Upper lobe of left lung (tissue), 6 donors: ENCODE measurements at regions not wholly inside any gene's neighbourhood (a gene's known extent, or its start where the extent isn't known, plus 50 kb on each side); places are given as distances from the start of the nearest gene placed in this dataset.

Experiments
- ATAC-seq, 2 donors: fragments of 200-7000 bp; cut with Tn5 transposase; one replicate each; pipeline ENCODE4 v1.9.1; 2022; ENCODE audit warnings: mild to moderate bottlenecking in 2 of 2, moderate library complexity in 2 of 2; ENCODE audit not compliant: low FRiP score in 2 of 2
- DNase-seq, 2 donors: peaks; one replicate each; pipeline ENCODE4 v3.0.0-alpha.2; 2019 to 2020
- H3K27ac ChIP-seq, 4 donors: fragments of 200-600 bp; sonication (generic); one replicate each; pipeline ENCODE4 v1.5.1; 2016 to 2019
- H3K27me3 ChIP-seq, 4 donors: fragments of 200-600 bp; sonication (generic); one replicate each; pipeline ENCODE4 v1.5.1; 2017 to 2019
- H3K36me3 ChIP-seq, 4 donors: fragments of 200-600 bp; sonication (generic); one replicate each; pipeline ENCODE4 v1.5.1; 2016 to 2019
- H3K4me1 ChIP-seq, 4 donors: fragments of 200-600 bp; sonication (generic); one replicate each; pipeline ENCODE4 v1.5.1; 2018 to 2019
- H3K4me3 ChIP-seq, 4 donors: fragments of 200-600 bp; sonication (generic); one replicate each; pipeline ENCODE4 v1.5.1; 2017 to 2019; ENCODE audit warnings: mild to moderate bottlenecking in 2 of 4, moderate library complexity in 1 of 4
- H3K9me3 ChIP-seq, 4 donors: fragments of 200-600 bp; sonication (generic); one replicate each; pipeline ENCODE4 v1.5.1; 2018 to 2019
- CTCF ChIP-seq, 6 experiments: fragments of 450-650 bp in 4 of 6; fragments of 200-600 bp in 2 of 6; sonication (generic) in 2 of 6; IDR thresholded peaks; one replicate each; pipeline ENCODE4 v1.5.1; 2016 to 2019; ENCODE audit warnings: antibody characterized with exemption in 6 of 6
- EP300 ChIP-seq, 4 donors: sonication (generic); formaldehyde crosslinking; IDR thresholded peaks; one replicate each; pipeline ENCODE4 v1.5.1; 2017; ENCODE audit warnings: antibody characterized with exemption in 4 of 4, control low read depth in 2 of 4
- POLR2A ChIP-seq, 4 donors: fragments of 450-650 bp; IDR thresholded peaks; one replicate each; pipeline ENCODE4 v1.5.1; 2016 to 2017; ENCODE audit warnings: antibody characterized with exemption in 4 of 4, mild to moderate bottlenecking in 2 of 4
- POLR2AphosphoS5 ChIP-seq, 2 donors: sonication (generic); formaldehyde crosslinking; IDR thresholded peaks; one replicate each; pipeline ENCODE4 v1.5.1; 2017; ENCODE audit warnings: antibody characterized with exemption in 2 of 2
- WGBS, 2 donors: methylation state at CpG; one replicate each; pipeline ENCODE4 v1.1.5; 2017 to 2018; 5-methylcytosine and 5-hydroxymethylcytosine counted together
- donor health status: DM: no; HTN: no; CAD: no; lungs with moderate emphysema.
- donor health status: DM: no; HTN: yes; CAD: no; lungs with severe emphysema.

GRCh38 chr2:208645226-208645625 lies 238.6 kb downstream of the PTH2R start:
- no peaks in the 10 kb centered on the region for H3K36me3 ChIP-seq
- ATAC-seq (no peak), DNase-seq (no peak)
- no peaks in the 10 kb centered on the region for H3K27me3 ChIP-seq
- WGBS, 2 donors: 90 to 93% methylated on average over 1 of the region's 1 CpG
- H3K27ac ChIP-seq: no peak overlapping the region
- H3K4me3 ChIP-seq: no peak overlapping the region
- no peaks in the 10 kb centered on the region for H3K9me3 ChIP-seq
- no peak for TF ChIP-seq POLR2A (IDR thresholded peaks at IDR 0.05)
- H3K4me1 ChIP-seq: no peaks in the 10 kb centered on the region

GRCh38 chr2:208648368-208648767 lies 241.8 kb downstream of the PTH2R start:
- no peak for DNase-seq

GRCh38 chr2:208653383-208653782 lies 246.8 kb downstream of the PTH2R start:
- no peaks in the 10 kb centered on the region for H3K27me3 ChIP-seq
- TF ChIP-seq POLR2A (IDR thresholded peaks at IDR 0.05) (no peak), EP300 (IDR thresholded peaks at IDR 0.05) (no peak), POLR2AphosphoS5 (IDR thresholded peaks at IDR 0.05) (no peak), CTCF (IDR thresholded peaks at IDR 0.05) (no peak)
- no peak overlapping the region for H3K27ac ChIP-seq
- DNase-seq: no peak
- H3K4me1 ChIP-seq: no peaks in the 10 kb centered on the region
- 69 to 89% methylated on average over 3 of the region's 3 CpGs for WGBS, 2 donors
- no peak overlapping the region for H3K4me3 ChIP-seq
- H3K9me3 ChIP-seq: no peaks in the 10 kb centered on the region
- H3K36me3 ChIP-seq: no peaks in the 10 kb centered on the region
- ATAC-seq: no peak

More at GRCh38 chr2:208648368-208648767, 241.8 kb downstream of the PTH2R start:
- H3K27ac ChIP-seq: no peak overlapping the region
- no peaks in the 10 kb centered on the region for H3K36me3 ChIP-seq
- 73 to 80% methylated on average over 4 of the region's 4 CpGs for WGBS, 2 donors
- no peaks in the 10 kb centered on the region for H3K9me3 ChIP-seq
- no peak for ATAC-seq
- no peak overlapping the region for H3K4me3 ChIP-seq
- no peaks in the 10 kb centered on the region for H3K4me1 ChIP-seq
- TF ChIP-seq EP300 (IDR thresholded peaks at IDR 0.05): no peak
- no peak for TF ChIP-seq POLR2A (IDR thresholded peaks at IDR 0.05)
- TF ChIP-seq CTCF (IDR thresholded peaks at IDR 0.05): no peak
- no peaks in the 10 kb centered on the region for H3K27me3 ChIP-seq

DNA sequence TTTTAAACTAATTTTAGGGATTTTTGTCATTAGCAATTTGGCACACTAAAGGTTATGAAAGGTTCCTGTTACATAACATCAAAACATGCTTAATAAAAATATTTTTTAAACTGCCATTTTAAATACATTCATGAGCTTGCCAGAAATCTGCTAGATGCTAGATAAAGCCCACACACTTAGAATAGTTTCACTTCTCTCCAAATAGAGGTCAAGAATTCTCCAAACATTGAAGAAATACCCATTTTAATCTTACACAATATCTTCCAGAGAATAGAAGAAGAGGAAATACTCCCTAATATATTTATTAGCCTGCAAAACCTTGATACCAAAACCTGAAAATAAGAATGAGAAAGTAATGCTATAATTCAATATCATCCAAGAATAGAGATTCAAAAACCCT lies 247.5 kb downstream of the PTH2R start:
- H3K36me3 ChIP-seq: no peaks in the 10 kb centered on the region
- no peak for TF ChIP-seq EP300 (IDR thresholded peaks at IDR 0.05)
- H3K27ac ChIP-seq: no peak overlapping the region
- H3K4me3 ChIP-seq: no peak overlapping the region
- ATAC-seq (no peak), DNase-seq (no peak)
- no peaks in the 10 kb centered on the region for H3K4me1 ChIP-seq
- H3K9me3 ChIP-seq: no peaks in the 10 kb centered on the region
- no peaks in the 10 kb centered on the region for H3K27me3 ChIP-seq

DNA sequence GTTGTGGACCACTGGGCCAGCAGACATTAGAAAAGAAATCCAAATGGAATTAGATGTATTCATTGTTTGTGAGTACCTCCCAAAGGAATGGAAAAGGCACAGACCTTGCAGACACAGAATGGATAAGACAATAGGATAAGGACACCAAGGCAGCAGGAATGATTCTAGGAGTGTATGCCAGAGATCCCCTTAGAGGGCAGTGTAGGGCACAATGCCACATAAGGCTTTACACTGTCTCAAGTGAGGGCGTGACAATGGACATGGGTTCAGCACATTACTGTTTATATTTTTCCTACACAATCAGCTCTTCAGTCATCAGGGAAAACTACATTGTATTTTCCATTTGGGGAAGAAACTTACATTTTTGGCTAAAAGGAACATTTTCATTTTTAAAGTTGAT lies 250.9 kb downstream of the PTH2R start:
- TF ChIP-seq EP300 (IDR thresholded peaks at IDR 0.05) (no peak), CTCF (IDR thresholded peaks at IDR 0.05) (no peak), POLR2AphosphoS5 (IDR thresholded peaks at IDR 0.05) (no peak), POLR2A (IDR thresholded peaks at IDR 0.05) (no peak)
- DNase-seq: no peak
- Histone ChIP-seq H3K36me3 (no peaks in the 10 kb centered on the region), H3K27me3 (no peaks in the 10 kb centered on the region), H3K27ac (no peak overlapping the region), H3K9me3 (no peaks in the 10 kb centered on the region), H3K4me3 (no peak overlapping the region), H3K4me1 (no peaks in the 10 kb centered on the region)
- ATAC-seq: no peak
- 93% methylated on average over 1 of the region's 1 CpG for WGBS, 2 donors

GRCh38 chr2:208669394-208669793 lies 262.8 kb downstream of the PTH2R start:
- Histone ChIP-seq H3K27me3 (no peaks in the 10 kb centered on the region), H3K36me3 (no peaks in the 10 kb centered on the region), H3K4me1 (no peaks in the 10 kb centered on the region), H3K4me3 (no peak overlapping the region), H3K27ac (no peak overlapping the region), H3K9me3 (no peaks in the 10 kb centered on the region)
- no peak for TF ChIP-seq EP300 (IDR thresholded peaks at IDR 0.05)
- TF ChIP-seq POLR2A (IDR thresholded peaks at IDR 0.05): no peak
- no peak for TF ChIP-seq POLR2AphosphoS5 (IDR thresholded peaks at IDR 0.05)
- TF ChIP-seq CTCF (IDR thresholded peaks at IDR 0.05): no peak
- ATAC-seq (no peak), DNase-seq (no peak)
- 75 to 76% methylated on average over 2 of the region's 2 CpGs for WGBS, 2 donors
